ENCODE measurements at regions not wholly inside any gene's neighbourhood (a gene's known extent, or its start where the extent isn't known, plus 50 kb on each side); places are given as distances from the start of the nearest gene placed in this dataset.
"Not testable (repeated sequence)": the region's sequence is repeated elsewhere in the genome, so short reads cannot be mapped to it uniquely, and the experiment has no call there.

DNA sequence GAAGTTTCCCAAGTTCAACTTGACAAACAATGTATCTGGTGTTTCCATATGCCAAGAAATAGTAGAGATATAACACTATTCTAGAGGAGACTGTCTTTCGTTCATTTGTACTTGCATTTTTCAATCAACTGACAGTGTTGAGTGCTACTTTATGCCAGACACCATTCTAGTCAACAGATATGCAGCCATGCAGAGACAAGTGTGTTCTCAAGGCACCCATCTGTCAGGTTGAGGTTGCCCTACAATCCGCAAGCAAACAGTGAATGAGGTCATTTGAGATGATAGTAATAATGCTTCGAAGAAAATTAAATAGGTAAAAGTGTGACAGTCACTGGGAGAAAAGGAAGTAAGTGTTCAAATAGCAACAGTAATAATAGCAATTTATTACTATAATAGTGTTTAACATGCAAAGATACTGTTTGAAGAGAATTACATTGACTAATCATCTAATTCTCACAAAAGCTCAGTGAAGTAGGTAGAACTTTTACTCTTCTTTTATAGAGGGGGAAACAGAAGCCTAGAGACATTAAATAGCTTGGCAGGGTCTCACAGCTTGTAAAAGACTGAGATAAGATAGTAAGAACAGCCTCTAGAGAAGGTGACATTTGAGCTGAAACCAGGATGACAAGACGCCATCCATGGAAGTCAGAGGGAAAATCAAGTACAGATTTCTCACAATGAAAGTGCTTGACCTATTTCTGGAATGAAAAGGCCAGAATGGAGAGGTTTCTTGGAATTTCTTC is 936.9 kb downstream of the SORCS3 start:
- Mint-ChIP-seq H3K36me3 (no peaks in the 10 kb centered on the region), H3K27me3 (no peaks in the 10 kb centered on the region), H3K27ac (no peak overlapping the region), H3K4me1 (no peaks in the 10 kb centered on the region), H3K4me3 (no peak overlapping the region), H3K9me3 (peaks cover 16 to 26% (median 21%) of the 10 kb centered on the region in 3 donors)
- Histone ChIP-seq H3K9me3 (no peaks in the 10 kb centered on the region), H3K4me1 (ENCODE audit: control insufficient read depth in 1 of 2, extremely low read depth in 1 of 2, insufficient read depth in 2 of 2, low read length in 2 of 2) (no peaks in the 10 kb centered on the region), H3K4me3 (ENCODE audit: control insufficient read depth in 1 of 2, extremely low read depth in 1 of 2, low read length in 1 of 2) (no peak overlapping the region), H3K27me3 (replicated peaks in 1 of 2; ENCODE audit: control insufficient read depth in 2 of 2, extremely low read depth in 1 of 2, insufficient read depth in 2 of 2, low read length in 1 of 2) (no peaks in the 10 kb centered on the region), H3K36me3 (ENCODE audit: control insufficient read depth in 2 of 2, extremely low read depth in 1 of 2, insufficient read depth in 1 of 2, low read length in 1 of 2) (no peaks in the 10 kb centered on the region), H3K27ac (ENCODE audit: low read length) (no peak overlapping the region)
- 29% methylated on average over 1 of the region's 4 CpGs for WGBS (ENCODE audit: insufficient coverage)
- ChIA-PET CTCF (no interaction called here), POLR2A (no interaction called here)
- ATAC-seq (replicated peaks in 1 of 4) = no peak
- no peak for DNase-seq

GRCh38 chr10:105559333-105560097 is 918.4 kb downstream of the SORCS3 start:
- no peaks in the 10 kb centered on the region for H3K36me3 Mint-ChIP-seq
- no peaks in the 10 kb centered on the region for H3K36me3 ChIP-seq (ENCODE audit: control insufficient read depth in 2 of 2, extremely low read depth in 1 of 2, insufficient read depth in 1 of 2, low read length in 1 of 2)
- no peaks in the 10 kb centered on the region for H3K9me3 ChIP-seq
- no peaks in the 10 kb centered on the region for H3K4me1 Mint-ChIP-seq
- ChIA-PET CTCF (no interaction called here), POLR2A (no interaction called here)
- no peak overlapping the region for H3K4me3 ChIP-seq (ENCODE audit: control insufficient read depth in 1 of 2, extremely low read depth in 1 of 2, low read length in 1 of 2)
- no peaks in the 10 kb centered on the region for H3K27me3 ChIP-seq (replicated peaks in 1 of 2; ENCODE audit: control insufficient read depth in 2 of 2, extremely low read depth in 1 of 2, insufficient read depth in 2 of 2, low read length in 1 of 2)
- H3K27ac ChIP-seq (ENCODE audit: low read length) = no peak overlapping the region
- WGBS (ENCODE audit: insufficient coverage) = 50% methylated on average over 1 of the region's 4 CpGs
- H3K4me1 ChIP-seq (ENCODE audit: control insufficient read depth in 1 of 2, extremely low read depth in 1 of 2, insufficient read depth in 2 of 2, low read length in 2 of 2) = no peaks in the 10 kb centered on the region
- no peak overlapping the region for H3K4me3 Mint-ChIP-seq
- ATAC-seq (replicated peaks in 1 of 4) (no peak), DNase-seq (no peak)
- H3K27ac Mint-ChIP-seq = no peak overlapping the region
- no peaks in the 10 kb centered on the region for H3K27me3 Mint-ChIP-seq
- peaks cover 11 to 14% (median 12%) of the 10 kb centered on the region in 3 donors for H3K9me3 Mint-ChIP-seq

- H3K4me1 ChIP-seq (ENCODE audit: control insufficient read depth in 1 of 2, extremely low read depth in 1 of 2, insufficient read depth in 2 of 2, low read length in 2 of 2); H3K4me3 Mint-ChIP-seq; H3K27ac ChIP-seq (ENCODE audit: low read length); H3K27me3 ChIP-seq (replicated peaks in 1 of 2; ENCODE audit: control insufficient read depth in 2 of 2, extremely low read depth in 1 of 2, insufficient read depth in 2 of 2, low read length in 1 of 2); ATAC-seq (replicated peaks in 1 of 4); H3K36me3 Mint-ChIP-seq; H3K4me3 ChIP-seq (ENCODE audit: control insufficient read depth in 1 of 2, extremely low read depth in 1 of 2, low read length in 1 of 2); H3K9me3 ChIP-seq; H3K4me1 Mint-ChIP-seq; H3K27ac Mint-ChIP-seq; POLR2A ChIA-PET; CTCF ChIA-PET; H3K27me3 Mint-ChIP-seq; H3K36me3 ChIP-seq (ENCODE audit: control insufficient read depth in 2 of 2, extremely low read depth in 1 of 2, insufficient read depth in 1 of 2, low read length in 1 of 2); DNase-seq: not testable (repeated sequence)
- 97% methylated on average over 5 of the region's 13 CpGs for WGBS (ENCODE audit: insufficient coverage)
- H3K9me3 Mint-ChIP-seq = peaks cover 0 to 12% (median 5%) of the 10 kb centered on the region in 3 donors
These were observed 909.4 kb downstream of the SORCS3 start for GRCh38 chr10:105550453-105550852.

DNA sequence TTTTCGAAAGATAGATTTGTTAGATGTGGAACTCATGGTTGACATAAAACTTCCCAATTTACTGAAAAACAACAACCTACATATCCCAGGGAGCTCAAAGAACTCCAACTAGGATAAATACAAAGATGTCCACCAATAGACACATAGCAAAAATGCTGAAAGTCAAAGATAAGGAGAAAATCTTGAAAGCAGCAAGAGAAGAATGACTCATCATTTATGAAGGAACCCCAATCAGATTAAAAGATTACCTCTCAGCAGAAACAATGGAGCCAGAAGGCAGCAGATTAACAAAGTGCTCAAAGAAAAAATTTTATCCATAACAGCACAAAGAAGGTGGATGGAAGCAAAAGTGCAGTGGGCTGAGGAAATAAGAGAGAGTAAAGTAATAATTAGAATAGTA is 908.6 kb downstream of the SORCS3 start:
- Histone ChIP-seq H3K27ac (ENCODE audit: low read length) (no peak overlapping the region), H3K36me3 (ENCODE audit: control insufficient read depth in 2 of 2, extremely low read depth in 1 of 2, insufficient read depth in 1 of 2, low read length in 1 of 2) (no peaks in the 10 kb centered on the region), H3K4me3 (ENCODE audit: control insufficient read depth in 1 of 2, extremely low read depth in 1 of 2, low read length in 1 of 2) (no peak overlapping the region), H3K9me3 (no peaks in the 10 kb centered on the region), H3K4me1 (ENCODE audit: control insufficient read depth in 1 of 2, extremely low read depth in 1 of 2, insufficient read depth in 2 of 2, low read length in 2 of 2) (no peaks in the 10 kb centered on the region), H3K27me3 (replicated peaks in 1 of 2; ENCODE audit: control insufficient read depth in 2 of 2, extremely low read depth in 1 of 2, insufficient read depth in 2 of 2, low read length in 1 of 2) (no peaks in the 10 kb centered on the region)
- H3K4me3 Mint-ChIP-seq = no peak overlapping the region
- ChIA-PET CTCF (no interaction called here), POLR2A (no interaction called here)
- no peak overlapping the region for H3K27ac Mint-ChIP-seq
- no peaks in the 10 kb centered on the region for H3K27me3 Mint-ChIP-seq
- ATAC-seq (replicated peaks in 1 of 4) (no peak), DNase-seq (no peak)
- H3K4me1 Mint-ChIP-seq = no peaks in the 10 kb centered on the region
- peaks cover 0 to 14% (median 5%) of the 10 kb centered on the region in 3 donors for H3K9me3 Mint-ChIP-seq
- H3K36me3 Mint-ChIP-seq = no peaks in the 10 kb centered on the region
- WGBS (ENCODE audit: insufficient coverage) = no CpG with 5 or more reads among the region's 1 CpG

DNA sequence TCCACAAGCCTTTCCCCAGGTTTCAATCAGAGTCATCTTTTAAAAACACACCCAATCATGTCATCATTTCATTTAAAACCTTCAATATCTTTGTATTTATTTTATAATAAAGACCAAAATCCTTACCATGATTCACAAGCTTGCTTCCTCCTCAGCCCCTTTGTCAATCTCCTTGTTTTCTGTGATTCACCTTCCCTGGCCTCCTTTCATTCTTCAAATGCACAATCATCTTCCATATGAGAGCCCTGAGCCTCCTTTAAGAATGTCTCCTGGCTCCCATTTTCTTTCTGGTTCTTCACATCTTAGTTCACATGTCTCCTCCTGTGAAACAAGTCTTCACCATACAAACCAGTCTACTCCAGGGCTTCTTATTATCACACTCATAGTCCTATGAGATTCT is 904.0 kb downstream of the SORCS3 start:
- ChIA-PET CTCF (no interaction called here), POLR2A (no interaction called here)
- Mint-ChIP-seq H3K4me3 (no peak overlapping the region), H3K9me3 (peaks cover 0 to 15% (median 6%) of the 10 kb centered on the region in 3 donors), H3K27ac (no peak overlapping the region), H3K4me1 (no peaks in the 10 kb centered on the region), H3K27me3 (no peaks in the 10 kb centered on the region), H3K36me3 (no peaks in the 10 kb centered on the region)
- no peaks in the 10 kb centered on the region for H3K27me3 ChIP-seq (replicated peaks in 1 of 2; ENCODE audit: control insufficient read depth in 2 of 2, extremely low read depth in 1 of 2, insufficient read depth in 2 of 2, low read length in 1 of 2)
- no peaks in the 10 kb centered on the region for H3K4me1 ChIP-seq (ENCODE audit: control insufficient read depth in 1 of 2, extremely low read depth in 1 of 2, insufficient read depth in 2 of 2, low read length in 2 of 2)
- H3K9me3 ChIP-seq = no peaks in the 10 kb centered on the region
- ATAC-seq (replicated peaks in 1 of 4) (no peak), DNase-seq (no peak)
- H3K27ac ChIP-seq (ENCODE audit: low read length) = no peak overlapping the region
- H3K4me3 ChIP-seq (ENCODE audit: control insufficient read depth in 1 of 2, extremely low read depth in 1 of 2, low read length in 1 of 2) = no peak overlapping the region
- no peaks in the 10 kb centered on the region for H3K36me3 ChIP-seq (ENCODE audit: control insufficient read depth in 2 of 2, extremely low read depth in 1 of 2, insufficient read depth in 1 of 2, low read length in 1 of 2)

DNA sequence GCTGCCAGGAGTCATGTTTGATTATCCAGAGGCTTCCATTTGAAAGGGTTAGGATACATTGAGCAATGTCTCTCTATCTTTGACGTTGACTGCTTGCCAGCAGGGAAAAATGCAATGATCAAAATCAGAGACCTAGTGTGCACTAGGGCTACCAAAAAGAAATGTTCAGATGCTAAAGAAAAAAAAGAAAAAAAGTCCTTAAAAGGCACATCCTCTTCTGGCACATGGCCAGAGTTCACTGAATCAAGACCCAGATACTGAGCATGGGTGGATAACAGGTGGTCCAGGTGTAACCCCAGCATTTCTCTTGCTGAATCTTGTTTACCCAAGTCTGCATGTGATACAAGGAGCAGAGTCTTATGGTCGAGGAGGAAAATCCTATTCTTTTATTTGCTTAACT is 899.3 kb downstream of the SORCS3 start:
- POLR2A ChIA-PET = no interaction called here
- Histone ChIP-seq H3K36me3 (ENCODE audit: control insufficient read depth in 2 of 2, extremely low read depth in 1 of 2, insufficient read depth in 1 of 2, low read length in 1 of 2) (no peaks in the 10 kb centered on the region), H3K4me1 (ENCODE audit: control insufficient read depth in 1 of 2, extremely low read depth in 1 of 2, insufficient read depth in 2 of 2, low read length in 2 of 2) (no peaks in the 10 kb centered on the region), H3K27me3 (replicated peaks in 1 of 2; ENCODE audit: control insufficient read depth in 2 of 2, extremely low read depth in 1 of 2, insufficient read depth in 2 of 2, low read length in 1 of 2) (no peaks in the 10 kb centered on the region), H3K9me3 (no peaks in the 10 kb centered on the region), H3K27ac (ENCODE audit: low read length) (no peak overlapping the region), H3K4me3 (ENCODE audit: control insufficient read depth in 1 of 2, extremely low read depth in 1 of 2, low read length in 1 of 2) (no peak overlapping the region)
- Mint-ChIP-seq H3K9me3 (peaks cover 0 to 7% (median 2%) of the 10 kb centered on the region in 3 donors), H3K27ac (no peak overlapping the region), H3K27me3 (no peaks in the 10 kb centered on the region), H3K4me3 (no peak overlapping the region), H3K4me1 (no peaks in the 10 kb centered on the region), H3K36me3 (no peaks in the 10 kb centered on the region)
- DNase-seq = no peak
- ATAC-seq (replicated peaks in 1 of 4) = no peak
- CTCF ChIA-PET = interaction anchor here in 1 of 2 donors (0.6 kb wide), 1 partner anchor 370 kb away, joined by 3 read pairs; no protein-coding TSS in a partner anchor
- WGBS (ENCODE audit: insufficient coverage) = no CpG with 5 or more reads among the region's 2 CpGs
